ENCODE measurements at regions not wholly inside any gene's neighbourhood (a gene's known extent, or its start where the extent isn't known, plus 50 kb on each side); places are given as distances from the start of the nearest gene placed in this dataset.
"Not testable (repeated sequence)": the region's sequence is repeated elsewhere in the genome, so short reads cannot be mapped to it uniquely, and the experiment has no call there.

DNA sequence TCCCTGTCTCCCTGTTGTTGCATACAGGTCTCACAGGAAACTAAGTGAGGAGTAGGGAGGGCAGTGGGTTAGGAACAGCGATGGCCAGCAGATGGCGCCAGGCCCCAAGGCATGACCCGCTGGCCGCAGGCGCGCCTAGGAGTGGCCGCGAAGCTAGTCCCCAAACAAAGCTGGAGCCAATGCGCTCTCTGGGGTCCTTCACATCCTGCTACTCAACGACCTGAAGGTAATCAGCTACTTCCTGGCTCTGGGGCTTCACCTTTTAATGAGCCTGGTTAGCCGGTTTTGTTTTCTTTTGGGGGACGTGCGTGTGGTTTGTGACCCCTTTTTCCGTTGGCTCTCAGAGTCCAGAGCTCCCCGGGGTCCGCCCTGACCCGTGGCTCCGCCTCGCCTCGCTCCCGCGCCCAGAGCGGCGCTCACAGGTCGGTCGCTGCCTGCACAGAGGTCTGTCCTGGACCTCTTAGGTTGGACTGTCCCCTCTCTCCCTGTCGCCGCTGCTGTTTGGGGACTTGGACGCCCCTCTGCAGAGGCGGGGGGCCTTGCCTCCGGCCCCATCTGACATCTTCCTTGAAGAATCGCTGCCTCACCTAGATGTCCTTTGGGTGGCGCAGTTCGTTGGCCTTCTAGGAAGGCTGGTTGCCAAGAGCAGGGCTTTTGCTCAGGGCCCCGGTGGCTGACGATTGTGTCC lies 62.2 kb upstream of the GTF3A start:
- TF ChIP-seq, protein P1, sequence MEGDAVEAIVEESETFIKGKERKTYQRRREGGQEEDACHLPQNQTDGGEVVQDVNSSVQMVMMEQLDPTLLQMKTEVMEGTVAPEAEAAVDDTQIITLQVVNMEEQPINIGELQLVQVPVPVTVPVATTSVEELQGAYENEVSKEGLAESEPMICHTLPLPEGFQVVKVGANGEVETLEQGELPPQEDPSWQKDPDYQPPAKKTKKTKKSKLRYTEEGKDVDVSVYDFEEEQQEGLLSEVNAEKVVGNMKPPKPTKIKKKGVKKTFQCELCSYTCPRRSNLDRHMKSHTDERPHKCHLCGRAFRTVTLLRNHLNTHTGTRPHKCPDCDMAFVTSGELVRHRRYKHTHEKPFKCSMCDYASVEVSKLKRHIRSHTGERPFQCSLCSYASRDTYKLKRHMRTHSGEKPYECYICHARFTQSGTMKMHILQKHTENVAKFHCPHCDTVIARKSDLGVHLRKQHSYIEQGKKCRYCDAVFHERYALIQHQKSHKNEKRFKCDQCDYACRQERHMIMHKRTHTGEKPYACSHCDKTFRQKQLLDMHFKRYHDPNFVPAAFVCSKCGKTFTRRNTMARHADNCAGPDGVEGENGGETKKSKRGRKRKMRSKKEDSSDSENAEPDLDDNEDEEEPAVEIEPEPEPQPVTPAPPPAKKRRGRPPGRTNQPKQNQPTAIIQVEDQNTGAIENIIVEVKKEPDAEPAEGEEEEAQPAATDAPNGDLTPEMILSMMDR (IDR thresholded peaks at IDR 0.05; ENCODE audit: control extremely low read depth, extremely low read depth) = peak; percentile 91
- 5 to 7% methylated on average over 36 of the region's 36 CpGs for WGBS, 2 donors
- H3K36me3 ChIP-seq (ENCODE audit: control insufficient read depth in 4 of 4, insufficient read depth in 4 of 4, low read length in 4 of 4) = no peaks in the 10 kb centered on the region
- ATAC-seq (ENCODE audit: insufficient read depth, low FRiP score) (peak; percentile 90), DNase-seq (peak; percentile 86 to 90 (median 89))
- H3K9ac ChIP-seq (ENCODE audit: insufficient read depth in 1 of 2, low read length in 2 of 2) = peak overlapping the region in 1 of 2 donors; percentile 74
- H3K9me3 ChIP-seq (ENCODE audit: control insufficient read depth in 4 of 4, insufficient read depth in 3 of 4, low read length in 3 of 4) = no peaks in the 10 kb centered on the region
- H3K4me3 ChIP-seq = no peak overlapping the region
- H3K4me1 ChIP-seq (ENCODE audit: control insufficient read depth in 5 of 5, insufficient read depth in 5 of 5, low read length in 5 of 5) = peaks cover 0 to 5% (median 0%) of the 10 kb centered on the region in 5 donors
- H3K27me3 ChIP-seq (ENCODE audit: control insufficient read depth in 3 of 3, insufficient read depth in 3 of 3, low read length in 2 of 3) = peaks cover 0 to 16% (median 5%) of the 10 kb centered on the region in 3 donors
- H3K27ac ChIP-seq (ENCODE audit: low read depth in 1 of 2, low read length in 1 of 2) = no peak overlapping the region

DNA sequence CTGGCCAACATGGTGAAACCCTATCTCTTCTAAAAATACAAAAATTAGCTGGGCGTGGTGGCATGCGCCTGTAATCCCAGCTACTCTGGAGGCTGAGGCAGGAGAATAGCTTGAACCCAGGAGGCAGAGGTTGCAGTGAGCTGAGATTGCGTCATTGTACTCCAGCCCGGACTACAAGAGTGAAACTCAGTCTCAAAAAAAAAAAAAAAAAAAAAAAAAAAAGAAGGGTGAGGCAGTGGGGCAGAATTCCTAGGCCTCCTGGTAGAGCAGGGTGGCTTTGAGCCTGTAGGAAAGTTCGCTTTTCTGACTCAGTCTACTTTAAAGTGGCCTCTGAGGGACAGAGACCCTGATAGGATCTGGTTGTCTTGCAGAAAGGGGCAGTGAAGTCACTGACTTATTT lies 60.8 kb upstream of the GTF3A start:
- not testable (repeated sequence) for H3K36me3 ChIP-seq (ENCODE audit: control insufficient read depth in 4 of 4, insufficient read depth in 4 of 4, low read length in 4 of 4); H3K4me3 ChIP-seq; H3K4me1 ChIP-seq (ENCODE audit: control insufficient read depth in 5 of 5, insufficient read depth in 5 of 5, low read length in 5 of 5); H3K27ac ChIP-seq (ENCODE audit: low read depth in 1 of 2, low read length in 1 of 2); H3K9ac ChIP-seq (ENCODE audit: insufficient read depth in 1 of 2, low read length in 2 of 2); ATAC-seq (ENCODE audit: insufficient read depth, low FRiP score); H3K9me3 ChIP-seq (ENCODE audit: control insufficient read depth in 4 of 4, insufficient read depth in 3 of 4, low read length in 3 of 4); DNase-seq
- WGBS, 2 donors = 74 to 80% methylated on average over 5 of the region's 5 CpGs
- H3K27me3 ChIP-seq (ENCODE audit: control insufficient read depth in 3 of 3, insufficient read depth in 3 of 3, low read length in 2 of 3) = peaks cover 0 to 18% (median 5%) of the 10 kb centered on the region in 3 donors

DNA sequence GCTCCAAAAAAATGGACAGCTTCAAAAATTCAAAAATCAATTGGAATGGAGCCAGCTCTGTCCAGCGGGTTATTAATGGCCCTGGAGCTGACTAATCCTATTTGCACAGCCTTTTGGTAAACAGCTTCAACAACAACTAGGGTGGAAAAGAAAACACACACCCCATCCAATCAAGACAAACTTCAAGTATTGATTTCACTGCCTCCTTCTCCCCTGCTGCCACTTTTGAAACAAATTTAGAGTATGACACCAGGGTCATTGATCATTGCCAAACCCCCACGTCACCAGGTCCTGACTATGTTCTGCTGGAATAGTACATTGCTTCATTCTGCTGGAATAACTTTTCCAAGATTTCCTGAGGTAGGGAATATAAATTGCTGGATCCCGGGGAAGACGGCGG lies 56.8 kb upstream of the GTF3A start:
- H3K4me1 ChIP-seq (ENCODE audit: control insufficient read depth in 5 of 5, insufficient read depth in 5 of 5, low read length in 5 of 5) = peaks cover 0 to under 1% (median 0%) of the 10 kb centered on the region in 5 donors
- no peak overlapping the region for H3K9ac ChIP-seq (ENCODE audit: insufficient read depth in 1 of 2, low read length in 2 of 2)
- TF ChIP-seq, protein P1 (IDR thresholded peaks at IDR 0.05; ENCODE audit: control extremely low read depth, extremely low read depth) = no peak
- H3K27me3 ChIP-seq (ENCODE audit: control insufficient read depth in 3 of 3, insufficient read depth in 3 of 3, low read length in 2 of 3) = peaks cover 0 to 14% (median 11%) of the 10 kb centered on the region in 3 donors
- ATAC-seq (ENCODE audit: insufficient read depth, low FRiP score) (no peak), DNase-seq (no peak)
- H3K27ac ChIP-seq (ENCODE audit: low read depth in 1 of 2, low read length in 1 of 2) = no peak overlapping the region
- H3K4me3 ChIP-seq = no peak overlapping the region
- no peaks in the 10 kb centered on the region for H3K36me3 ChIP-seq (ENCODE audit: control insufficient read depth in 4 of 4, insufficient read depth in 4 of 4, low read length in 4 of 4)
- 62 to 87% methylated on average over 5 of the region's 5 CpGs for WGBS, 2 donors
- peaks cover 0 to 4% (median 0%) of the 10 kb centered on the region in 4 donors for H3K9me3 ChIP-seq (ENCODE audit: control insufficient read depth in 4 of 4, insufficient read depth in 3 of 4, low read length in 3 of 4)

DNA sequence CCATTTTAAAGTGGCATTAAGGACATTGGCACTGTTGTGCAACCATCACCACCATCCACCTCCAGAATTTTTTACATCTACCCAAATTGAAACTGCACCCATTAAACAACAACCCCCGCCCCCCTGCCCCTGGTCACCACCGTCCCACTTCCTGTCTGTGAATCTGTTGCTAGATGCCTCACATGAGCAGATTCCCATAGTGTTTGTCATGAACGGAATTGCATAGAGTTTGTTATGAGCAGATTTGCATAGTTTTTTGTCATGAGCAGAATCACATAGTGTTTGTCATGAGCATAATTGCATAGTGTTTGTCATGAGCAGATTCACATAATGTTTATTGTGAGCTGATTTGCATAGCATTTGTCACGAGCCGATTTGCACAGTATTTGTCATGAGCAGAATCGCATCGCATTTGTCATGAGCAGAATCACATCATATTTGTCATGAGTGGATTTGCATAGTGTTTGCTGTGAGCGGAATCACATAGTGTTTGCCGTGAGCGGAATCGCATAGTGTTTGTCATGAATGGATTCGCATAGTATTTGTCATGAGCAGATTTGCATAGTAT lies 54.0 kb upstream of the GTF3A start:
- Histone ChIP-seq H3K27me3 (ENCODE audit: control insufficient read depth in 3 of 3, insufficient read depth in 3 of 3, low read length in 2 of 3) (peaks cover 0 to 9% (median 8%) of the 10 kb centered on the region in 3 donors), H3K4me3 (no peak overlapping the region), H3K9ac (ENCODE audit: insufficient read depth in 1 of 2, low read length in 2 of 2) (no peak overlapping the region), H3K36me3 (ENCODE audit: control insufficient read depth in 4 of 4, insufficient read depth in 4 of 4, low read length in 4 of 4) (no peaks in the 10 kb centered on the region), H3K9me3 (ENCODE audit: control insufficient read depth in 4 of 4, insufficient read depth in 3 of 4, low read length in 3 of 4) (peaks cover 0 to 4% (median 0%) of the 10 kb centered on the region in 4 donors), H3K27ac (ENCODE audit: low read depth in 1 of 2, low read length in 1 of 2) (no peak overlapping the region), H3K4me1 (ENCODE audit: control insufficient read depth in 5 of 5, insufficient read depth in 5 of 5, low read length in 5 of 5) (no peaks in the 10 kb centered on the region)
- no peak for ATAC-seq (ENCODE audit: insufficient read depth, low FRiP score)
- WGBS, 2 donors = 88 to 92% methylated on average over 12 of the region's 12 CpGs
- no peak for DNase-seq
- TF ChIP-seq, protein P1 (IDR thresholded peaks at IDR 0.05; ENCODE audit: control extremely low read depth, extremely low read depth) = no peak
